Adrenal gland (tissue), 9 donors: ENCODE measurements at regions not wholly inside any gene's neighbourhood (a gene's known extent, or its start where the extent isn't known, plus 50 kb on each side); places are given as distances from the start of the nearest gene placed in this dataset.

Source experiments
- DNase-seq, 7 donors: peaks; one replicate each; pipeline ENCODE4 v3.0.0-alpha.2; 2019 to 2020
- H3K27ac ChIP-seq, 5 donors: fragments of 200-600 bp; sonication (generic) in 4 of 5; 1 replicate in 3 of 5; 2 replicates in 2 of 5; pipeline versions ENCODE4 v1.5.1 to v1.8.0; 2016 to 2020; ENCODE audit warnings: mild to moderate bottlenecking in 1 of 5
- H3K27me3 ChIP-seq: fragments of 200-600 bp; 2 replicates; pipeline ENCODE4 v1.8.0; 2021
- H3K36me3 ChIP-seq, 2 donors: fragments of 200-600 bp; replicated peaks in 1 of 2; 1 replicate in 1 of 2; 2 replicates in 1 of 2; pipeline versions ENCODE4 v1.5.1 to v1.8.0; 2018 to 2022
- H3K4me1 ChIP-seq, 2 donors: fragments of 200-600 bp; replicated peaks in 1 of 2; 1 replicate in 1 of 2; 2 replicates in 1 of 2; pipeline versions ENCODE4 v1.5.1 to v1.8.0; 2018 to 2021
- H3K4me3 ChIP-seq, 4 donors: fragments of 200-600 bp; sonication (generic) in 3 of 4; one replicate each; pipeline ENCODE4 v1.5.1; 2016 to 2018
- H3K9me3 ChIP-seq, 3 donors: fragments of 200-600 bp; sonication (generic) in 1 of 3; replicated peaks in 1 of 3; 1 replicate in 2 of 3; 2 replicates in 1 of 3; pipeline versions ENCODE4 v1.5.1 to v1.8.0; 2016 to 2021
- CTCF ChIP-seq, 6 experiments: fragments of 450-650 bp in 4 of 6; fragments of 200-600 bp in 2 of 6; sonication (generic) in 1 of 6; IDR thresholded peaks; 1 replicate in 5 of 6; 2 replicates in 1 of 6; pipeline versions ENCODE4 v1.5.1 to v1.8.0; 2016 to 2021; ENCODE audit warnings: antibody characterized with exemption in 6 of 6, mild to moderate bottlenecking in 2 of 6, moderate library complexity in 1 of 6
- POLR2A ChIP-seq, 2 donors: fragments of 450-650 bp; IDR thresholded peaks; one replicate each; pipeline ENCODE4 v1.6.1; 2017; ENCODE audit warnings: antibody characterized with exemption in 2 of 2, mild to moderate bottlenecking in 2 of 2, moderate library complexity in 1 of 2
- WGBS, 4 donors: extraction: QIAGEN DNeasy Blood & Tissue Kit in 2 of 4; methylation state at CpG; one replicate each; pipeline versions ENCODE4 v1.1.5 to v1.1.7; 2013 to 2017; 5-methylcytosine and 5-hydroxymethylcytosine counted together
- intact Hi-C, 2 donors: fragments of 100-400 bp; cut with DNase I; formaldehyde crosslinking; loops; one replicate each; pipeline versions ENCODE4 v1.14.1 to v1.15.0; 2022 to 2023
- donor health status: healthy with polysubstance abuse.
- donor health status: Bipolar disorder and iron deficiency.
- donor health status: DM: yes; HTN: yes; CAD: no.
- donor health status: DM: no; HTN: no; CAD: no.
- donor health status: DM: no; HTN: no; CAD: no.

DNA sequence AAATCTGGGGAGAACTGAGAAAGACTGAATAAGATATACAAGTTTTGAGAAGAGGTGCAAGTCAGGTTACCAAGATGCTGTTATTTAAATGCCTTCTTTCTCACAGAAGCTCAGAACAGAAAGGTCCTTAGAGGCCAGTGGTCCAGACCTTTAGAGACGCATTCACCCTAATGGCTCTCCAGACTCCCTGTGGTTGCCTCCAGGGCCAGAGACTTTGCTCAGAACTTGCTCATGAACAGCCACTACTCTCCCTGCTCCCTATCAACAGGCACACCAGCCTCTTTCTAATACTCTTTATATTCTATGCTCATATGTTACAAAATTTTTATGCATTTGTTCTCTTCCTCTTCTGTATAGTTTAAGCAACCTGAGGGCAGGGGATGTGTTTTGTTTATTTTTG lies 349.0 kb upstream of the TNP1 start:
- no peak overlapping the region for H3K27ac ChIP-seq
- no peaks in the 10 kb centered on the region for H3K4me1 ChIP-seq
- intact Hi-C loops = no loop called here
- no peak for DNase-seq
- TF ChIP-seq POLR2A (IDR thresholded peaks at IDR 0.05) (no peak), CTCF (IDR thresholded peaks at IDR 0.05) (no peak)
- H3K4me3 ChIP-seq = no peak overlapping the region
- peaks cover 3% of the 10 kb centered on the region for H3K27me3 ChIP-seq
- H3K9me3 ChIP-seq = no peaks in the 10 kb centered on the region
- H3K36me3 ChIP-seq = no peaks in the 10 kb centered on the region
- WGBS, 4 donors = 92 to 100% (median 94%) methylated on average over 1 of the region's 1 CpG

GRCh38 chr2:217207699-217208010 lies 347.8 kb upstream of the TNP1 start:
- 91 to 96% (median 93%) methylated on average over 7 of the region's 7 CpGs for WGBS, 4 donors
- H3K4me3 ChIP-seq = no peak overlapping the region

DNA sequence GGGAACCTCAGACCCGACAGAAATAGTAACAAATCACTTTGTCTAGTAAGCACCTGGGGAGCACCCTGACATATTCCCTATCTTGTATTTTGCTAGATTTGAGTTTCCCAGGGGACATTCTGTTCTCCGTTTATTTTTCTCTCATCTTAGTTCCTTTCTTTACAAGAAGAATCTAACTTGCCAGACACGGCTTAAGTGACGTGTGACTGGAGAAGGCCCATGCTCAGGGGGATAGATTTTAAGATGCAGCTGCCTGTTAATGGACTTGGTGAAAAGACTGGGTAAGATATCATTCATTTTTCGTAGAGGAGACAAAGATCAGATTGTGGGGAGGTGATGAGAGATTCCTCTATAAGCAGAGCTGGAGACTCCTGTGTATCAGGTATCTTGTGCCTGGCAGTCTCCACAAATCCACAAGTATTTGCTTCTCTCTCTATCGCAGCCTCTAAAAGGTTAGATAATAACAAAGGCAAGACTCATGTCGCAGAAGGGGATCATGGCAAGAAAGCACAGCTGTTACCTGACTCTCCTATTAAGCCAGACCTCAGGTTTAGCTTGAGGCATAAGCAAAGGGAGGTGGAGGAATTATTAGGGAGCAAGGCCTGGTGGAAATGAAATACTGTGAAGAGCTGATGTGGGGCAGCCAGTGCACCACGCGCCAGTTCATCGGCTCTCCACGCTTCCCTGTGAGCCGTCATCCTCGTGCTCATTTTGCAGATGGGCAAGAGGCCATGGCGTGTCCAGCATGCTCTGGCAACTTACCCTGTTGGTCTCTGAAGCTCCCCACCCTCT lies 347.2 kb upstream of the TNP1 start:
- no peaks in the 10 kb centered on the region for H3K36me3 ChIP-seq
- intact Hi-C loops = no loop called here
- WGBS, 4 donors = 89 to 92% (median 91%) methylated on average over 14 of the region's 14 CpGs
- no peak overlapping the region for H3K27ac ChIP-seq
- no peaks in the 10 kb centered on the region for H3K9me3 ChIP-seq
- no peak overlapping the region for H3K4me3 ChIP-seq
- no peak for DNase-seq
- H3K4me1 ChIP-seq = no peaks in the 10 kb centered on the region
- H3K27me3 ChIP-seq = no peaks in the 10 kb centered on the region
- TF ChIP-seq CTCF (IDR thresholded peaks at IDR 0.05) = no peak
- no peak for TF ChIP-seq POLR2A (IDR thresholded peaks at IDR 0.05)

More at GRCh38 chr2:217207699-217208010, 347.8 kb upstream of the TNP1 start:
- Histone ChIP-seq H3K36me3 (no peaks in the 10 kb centered on the region), H3K4me1 (no peaks in the 10 kb centered on the region), H3K27ac (no peak overlapping the region), H3K27me3 (no peaks in the 10 kb centered on the region), H3K9me3 (no peaks in the 10 kb centered on the region)
- no peak for TF ChIP-seq CTCF (IDR thresholded peaks at IDR 0.05)
- no peak for TF ChIP-seq POLR2A (IDR thresholded peaks at IDR 0.05)
- no peak for DNase-seq
- intact Hi-C loops = no loop called here

DNA sequence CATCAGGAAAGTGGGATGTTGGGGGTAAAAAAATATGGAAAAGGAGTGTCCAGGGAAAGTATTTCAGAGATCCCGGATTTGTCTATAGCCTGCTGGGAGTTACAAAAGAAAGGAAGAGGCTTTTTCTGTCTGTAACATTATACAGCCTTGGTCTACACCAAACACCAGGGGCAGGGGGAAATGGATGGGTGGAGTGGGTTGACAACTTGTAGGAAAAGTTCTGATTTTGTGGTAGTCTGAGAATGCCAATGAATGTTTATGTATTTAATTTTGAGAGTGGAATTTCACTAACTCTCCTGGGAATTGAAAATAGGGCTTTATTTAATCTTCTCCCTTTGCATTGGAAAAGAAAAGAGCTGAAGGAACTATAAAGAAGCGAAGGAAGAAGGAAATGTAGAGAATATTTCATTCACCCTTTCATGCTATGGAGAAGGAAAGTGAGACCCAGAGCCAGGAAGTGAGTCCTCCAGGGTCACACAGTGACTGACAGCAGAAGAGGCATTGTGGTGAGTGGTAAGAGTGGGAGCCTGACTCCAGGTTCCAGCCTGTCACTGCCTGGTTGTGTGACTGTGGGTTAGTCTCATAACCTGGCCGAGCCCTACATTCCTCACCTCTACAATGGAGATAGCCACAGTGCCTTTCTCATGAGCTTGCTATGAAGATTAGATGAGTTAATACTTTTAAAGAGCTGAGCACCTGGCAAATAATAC lies 346.3 kb upstream of the TNP1 start:
- Histone ChIP-seq H3K27ac (no peak overlapping the region), H3K27me3 (no peaks in the 10 kb centered on the region), H3K36me3 (no peaks in the 10 kb centered on the region), H3K9me3 (no peaks in the 10 kb centered on the region), H3K4me3 (no peak overlapping the region), H3K4me1 (no peaks in the 10 kb centered on the region)
- intact Hi-C loops = no loop called here
- WGBS, 4 donors = 80 to 90% (median 86%) methylated on average over 3 of the region's 3 CpGs
- TF ChIP-seq CTCF (IDR thresholded peaks at IDR 0.05) (no peak), POLR2A (IDR thresholded peaks at IDR 0.05) (no peak)
- DNase-seq = no peak
